ENCODE measurements at regions not wholly inside any gene's neighbourhood (a gene's known extent, or its start where the extent isn't known, plus 50 kb on each side); places are given as distances from the start of the nearest gene placed in this dataset.

GRCh38 chr5:165809914-165810313, 2304.5 kb downstream of the MAT2B start:
- no peak for TF ChIP-seq CTCF (IDR thresholded peaks at IDR 0.05; ENCODE audit: low read depth, low read length)
- no peak for DNase-seq (ENCODE audit: extremely low read depth, low read depth)

DNA sequence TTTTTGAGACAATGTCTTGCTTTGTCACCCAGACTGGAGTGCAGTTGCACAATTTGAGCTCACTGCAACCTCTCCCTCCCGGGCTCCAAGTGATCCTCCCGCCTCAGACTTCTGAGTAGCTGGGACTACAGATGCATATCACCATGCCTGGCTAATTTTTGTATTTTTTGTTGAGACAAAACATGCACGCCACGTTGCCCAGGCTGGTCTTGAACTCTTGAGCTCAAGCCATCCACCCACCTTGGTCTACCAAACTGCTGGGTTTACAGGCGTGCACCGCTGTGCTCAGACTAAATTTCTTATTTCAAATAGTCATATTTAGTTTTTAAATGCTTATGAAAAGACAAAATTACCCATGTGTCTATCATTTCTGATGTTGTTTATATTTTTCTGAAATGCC, 2324.1 kb downstream of the MAT2B start:
- DNase-seq (ENCODE audit: extremely low read depth, low read depth) = no peak
- no peak for TF ChIP-seq CTCF (IDR thresholded peaks at IDR 0.05; ENCODE audit: low read depth, low read length)

DNA sequence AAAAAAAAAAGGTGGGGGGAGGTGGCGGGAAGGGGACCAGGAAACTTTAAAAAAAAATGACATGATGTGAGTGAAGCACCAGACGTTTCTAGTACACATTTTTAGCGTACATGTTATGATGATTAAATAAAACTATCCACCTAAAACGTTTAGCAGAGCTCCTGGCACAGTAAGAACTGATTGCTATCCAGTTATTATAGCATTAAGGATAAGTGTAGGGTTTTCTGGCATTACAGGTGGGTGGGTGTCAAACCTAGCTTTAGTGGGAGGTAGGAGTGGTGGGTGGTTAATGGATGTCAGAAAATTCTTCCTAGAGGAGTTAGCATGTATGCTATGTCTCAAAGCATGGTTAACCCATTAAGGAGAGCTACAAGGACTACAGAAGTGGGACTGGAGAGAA, 2329.5 kb downstream of the MAT2B start:
- no peak for TF ChIP-seq CTCF (IDR thresholded peaks at IDR 0.05; ENCODE audit: low read depth, low read length)
- no peak for DNase-seq (ENCODE audit: extremely low read depth, low read depth)

GRCh38 chr5:165836046-165836445, 2330.6 kb downstream of the MAT2B start:
- DNase-seq (ENCODE audit: extremely low read depth, low read depth) = no peak
- no peak for TF ChIP-seq CTCF (IDR thresholded peaks at IDR 0.05; ENCODE audit: low read depth, low read length)

DNA sequence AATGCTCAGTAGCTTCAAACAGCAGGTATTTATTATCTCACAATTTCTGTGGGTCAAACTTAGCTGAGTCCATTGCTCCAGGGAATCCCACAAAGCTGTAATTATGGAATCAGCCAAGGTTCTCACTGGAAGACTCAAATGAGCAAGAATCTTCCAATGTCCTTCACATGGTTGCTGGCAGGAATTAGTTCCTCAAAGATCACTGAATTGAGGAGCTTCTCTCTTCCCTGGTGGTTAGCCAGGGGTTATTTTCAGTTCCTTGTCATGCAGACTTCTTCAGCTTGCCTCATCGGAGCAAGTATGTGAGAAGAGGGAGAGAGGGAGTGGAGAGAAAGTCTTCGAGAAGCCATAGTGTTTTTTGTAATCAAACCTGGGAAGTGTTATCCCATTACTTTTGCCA, 2331.9 kb downstream of the MAT2B start:
- no peak for TF ChIP-seq CTCF (IDR thresholded peaks at IDR 0.05; ENCODE audit: low read depth, low read length)
- no peak for DNase-seq (ENCODE audit: extremely low read depth, low read depth)

- no peak for DNase-seq (ENCODE audit: extremely low read depth, low read depth)
- no peak for TF ChIP-seq CTCF (IDR thresholded peaks at IDR 0.05; ENCODE audit: low read depth, low read length)
Observed at GRCh38 chr5:165844571-165844970, 2339.2 kb downstream of the MAT2B start.

DNA sequence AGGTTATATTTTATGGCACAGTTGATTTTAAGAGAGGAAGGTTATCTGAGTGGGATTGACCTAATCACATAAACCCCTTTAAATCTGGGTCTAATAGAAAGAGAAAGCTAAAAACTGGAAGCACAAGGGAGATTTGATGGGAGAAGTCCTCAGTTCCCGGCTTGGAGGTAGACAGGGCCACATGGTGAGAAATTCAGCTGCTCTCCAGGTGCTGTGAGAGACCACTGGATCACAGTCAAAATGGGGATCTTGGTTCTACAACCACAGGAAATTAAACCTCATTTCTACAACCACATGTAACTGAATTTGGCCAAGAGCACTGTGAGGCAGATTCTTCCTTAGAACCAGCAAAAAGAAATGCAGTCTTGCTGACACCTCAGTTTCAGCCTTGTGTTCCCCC, 2352.7 kb downstream of the MAT2B start:
- TF ChIP-seq CTCF (IDR thresholded peaks at IDR 0.05; ENCODE audit: low read depth, low read length) = no peak
- DNase-seq (ENCODE audit: extremely low read depth, low read depth) = no peak
